ENCODE measurements at regions not wholly inside any gene's neighbourhood (a gene's known extent, or its start where the extent isn't known, plus 50 kb on each side); places are given as distances from the start of the nearest gene placed in this dataset.
"Not testable (repeated sequence)": the region's sequence is repeated elsewhere in the genome, so short reads cannot be mapped to it uniquely, and the experiment has no call there.

DNA sequence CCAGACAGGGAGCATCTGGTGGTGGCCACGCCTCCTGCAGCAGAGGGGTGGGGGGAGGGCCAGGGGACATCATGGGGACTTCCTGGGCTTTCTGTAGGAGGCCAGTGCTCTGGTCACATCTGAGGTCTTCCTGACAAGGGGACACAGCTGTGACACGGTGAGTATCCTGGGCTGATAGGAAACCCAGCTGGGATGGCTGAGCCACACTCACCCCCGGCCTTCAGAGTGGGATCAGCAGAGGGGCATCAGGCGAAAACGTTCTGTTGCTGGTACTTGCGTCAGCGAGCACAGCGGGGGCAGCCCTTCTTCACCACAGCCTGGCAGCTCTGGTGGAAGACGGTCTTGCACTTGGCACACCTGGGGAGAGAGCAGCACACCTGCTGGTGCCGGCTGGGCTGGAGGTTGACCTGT, 122.9 kb upstream of the SMURF2 start:
- DNase-seq (ENCODE audit: low read depth in 2 of 2) = no peak

GRCh38 chr17:64784353-64785010, 122.4 kb upstream of the SMURF2 start:
- DNase-seq (ENCODE audit: low read depth in 2 of 2) = no peak

- no peak for DNase-seq (ENCODE audit: low read depth in 2 of 2)
Measured at GRCh38 chr17:64783556-64784352, 121.6 kb upstream of the SMURF2 start.

- no peak for DNase-seq (ENCODE audit: low read depth in 2 of 2)
Measured at GRCh38 chr17:64783031-64783461, 120.9 kb upstream of the SMURF2 start.

- DNase-seq (ENCODE audit: low read depth in 2 of 2) = no peak
Measured at GRCh38 chr17:64781810-64782555, 119.9 kb upstream of the SMURF2 start.

DNA sequence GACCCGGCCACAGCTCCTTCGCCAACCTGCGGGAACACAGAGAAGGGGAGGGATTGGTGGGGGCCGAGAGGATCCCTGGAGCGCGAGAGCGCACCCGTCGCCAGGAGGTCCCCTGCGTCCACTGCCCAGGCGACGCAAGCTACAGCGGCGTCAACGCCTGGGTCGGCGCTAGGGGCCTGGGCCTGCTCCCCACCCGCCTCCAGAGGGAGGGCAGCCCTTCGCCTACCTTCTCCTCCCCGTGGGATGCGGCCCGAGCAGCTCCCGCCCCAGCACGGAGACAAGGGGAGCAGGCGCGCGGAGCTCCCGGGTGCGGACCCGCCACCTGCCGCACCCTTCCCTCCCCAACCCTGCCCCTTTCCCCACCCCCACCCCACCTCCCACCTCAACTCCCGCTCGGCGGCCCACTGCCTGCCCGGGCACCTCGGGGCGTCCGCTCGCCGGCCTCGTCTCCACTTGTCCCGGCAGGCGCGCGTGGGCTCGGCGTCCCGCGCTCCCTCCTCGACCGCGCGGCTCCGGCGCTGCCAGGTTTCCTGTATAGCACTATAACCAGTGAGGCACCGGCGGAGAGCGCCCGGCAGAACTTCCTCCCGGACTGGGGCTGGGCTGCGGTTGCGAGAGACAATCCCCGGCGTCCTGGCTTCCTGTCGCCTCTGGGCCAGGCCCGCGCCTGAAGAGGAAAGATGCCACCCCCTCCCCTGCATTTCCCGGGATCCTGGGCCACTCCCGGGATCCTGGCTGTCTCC, 119.1 kb upstream of the SMURF2 start:
- no peak for DNase-seq (ENCODE audit: low read depth in 2 of 2)

DNA sequence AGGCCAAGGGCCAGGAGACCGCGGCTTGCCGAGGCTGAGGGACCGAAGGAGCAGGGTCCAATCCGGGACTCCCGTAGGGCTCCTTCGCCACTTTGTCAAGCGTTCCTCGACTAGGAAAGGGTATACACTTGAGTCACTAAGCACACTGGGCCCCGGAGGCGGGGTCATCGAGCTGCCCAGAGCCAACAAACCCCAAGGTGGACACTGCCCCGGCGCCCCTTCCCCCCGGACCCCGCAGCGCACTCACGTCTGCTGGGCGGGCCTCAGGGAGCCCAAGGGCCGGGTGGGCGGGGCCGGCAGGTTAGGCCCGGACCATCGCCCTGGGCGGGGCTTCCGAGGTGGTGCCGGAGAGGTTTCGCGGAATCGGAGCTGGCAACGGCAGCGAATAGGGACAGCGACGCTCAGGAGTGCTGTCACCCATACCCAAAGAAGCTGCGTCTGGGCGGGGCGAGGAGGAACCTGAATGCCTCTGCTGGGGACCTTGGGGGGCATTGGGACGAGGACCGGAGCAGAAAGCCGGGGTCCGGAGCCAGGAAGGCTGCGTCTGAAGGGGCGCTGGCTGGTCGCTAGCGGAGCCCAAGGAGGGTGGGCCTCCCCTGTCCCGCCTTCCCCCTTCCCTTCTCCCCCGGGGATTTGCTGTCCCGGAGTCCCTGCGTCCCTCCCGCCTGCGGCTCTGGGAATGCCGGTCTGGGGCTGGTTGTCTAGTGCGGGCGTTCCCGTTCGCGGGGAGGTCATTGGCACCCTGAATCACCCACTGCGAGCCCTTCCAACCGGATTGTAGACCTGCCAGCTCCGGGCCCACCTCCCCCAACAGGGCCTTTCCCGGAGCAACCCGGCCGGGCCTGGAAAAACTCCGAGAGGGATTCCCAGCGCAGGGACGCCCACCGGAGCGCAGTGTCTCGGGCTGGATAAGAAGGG, 118.2 kb upstream of the SMURF2 start:
- DNase-seq (ENCODE audit: low read depth in 2 of 2) = no peak

DNA sequence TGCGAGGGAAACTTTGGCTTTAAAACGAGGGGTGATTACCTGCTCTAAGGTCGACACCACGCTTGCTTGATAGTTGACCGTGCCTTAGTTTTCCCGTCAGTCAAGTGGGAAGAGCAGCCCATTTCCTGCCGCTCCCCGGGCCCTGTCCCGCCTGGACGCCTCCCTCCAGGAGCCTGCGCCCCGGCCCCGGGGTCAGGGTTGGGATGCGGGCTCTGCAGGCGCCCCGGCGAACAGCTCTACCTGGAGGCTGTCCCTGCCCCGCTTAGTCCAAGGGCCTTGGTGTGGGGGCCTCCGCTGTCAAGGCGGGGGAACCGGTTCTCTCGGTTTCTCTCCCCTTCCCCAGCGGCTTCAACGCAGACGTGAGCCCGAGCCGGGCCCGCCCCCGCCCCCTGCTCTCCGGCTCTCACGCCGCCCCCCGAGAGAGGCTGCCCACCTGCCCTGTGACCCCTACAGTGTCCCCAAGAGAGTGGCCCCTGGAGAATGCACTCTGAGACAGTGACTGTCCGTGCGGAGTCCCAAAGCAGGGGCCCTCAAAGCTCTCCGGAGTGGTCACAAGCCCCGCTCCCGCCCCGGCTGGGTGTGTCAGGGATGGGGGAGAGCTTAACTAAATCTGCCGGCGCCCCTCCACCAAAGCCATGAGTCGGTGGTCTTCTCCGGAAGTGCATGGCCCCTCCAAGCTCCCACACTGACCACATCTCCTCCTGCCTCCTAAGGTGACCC, 117.4 kb upstream of the SMURF2 start:
- no peak for DNase-seq (ENCODE audit: low read depth in 2 of 2)

GRCh38 chr17:64779098-64779375, 116.9 kb upstream of the SMURF2 start:
- DNase-seq (ENCODE audit: low read depth in 2 of 2) = not testable (repeated sequence)

GRCh38 chr17:64778240-64779097, 116.4 kb upstream of the SMURF2 start:
- no peak for DNase-seq (ENCODE audit: low read depth in 2 of 2)

GRCh38 chr17:64777415-64778239, 115.5 kb upstream of the SMURF2 start:
- no peak for DNase-seq (ENCODE audit: low read depth in 2 of 2)

DNA sequence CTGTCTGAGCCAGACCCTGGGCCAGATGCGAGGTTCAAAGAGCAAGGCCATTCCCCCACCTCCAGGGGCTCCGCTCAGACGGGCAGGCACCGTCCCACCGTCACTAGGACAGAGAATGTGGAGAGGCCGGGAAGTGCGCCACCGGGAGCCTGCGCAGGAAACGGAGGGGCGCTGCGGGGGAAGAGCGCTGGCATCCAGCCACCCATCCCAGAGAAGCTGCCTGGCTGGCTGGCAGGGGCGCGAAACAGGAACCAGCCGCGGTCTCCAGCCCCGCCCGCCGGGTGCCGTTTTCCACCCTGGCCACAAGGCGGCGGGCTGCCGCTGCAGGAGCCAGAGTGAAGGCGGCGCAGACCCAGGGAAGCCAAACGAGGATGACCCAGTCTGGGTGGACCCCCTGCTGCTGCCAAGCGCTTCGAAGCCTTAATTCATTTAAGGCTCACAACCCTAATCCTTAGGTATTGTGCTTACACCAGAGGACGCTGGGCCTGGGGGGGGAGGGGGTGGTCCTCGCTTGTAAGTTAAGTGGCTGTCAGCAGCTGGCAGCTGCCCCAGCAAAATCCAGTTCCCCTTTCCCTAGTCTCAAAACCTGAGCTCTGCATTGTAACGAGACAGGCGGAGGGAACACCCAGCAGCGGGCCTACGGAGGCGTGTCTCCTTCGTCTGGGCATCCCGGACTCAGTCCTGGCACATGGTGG, 114.8 kb upstream of the SMURF2 start:
- DNase-seq (ENCODE audit: low read depth in 2 of 2) = peak; percentile 59 to 60

DNA sequence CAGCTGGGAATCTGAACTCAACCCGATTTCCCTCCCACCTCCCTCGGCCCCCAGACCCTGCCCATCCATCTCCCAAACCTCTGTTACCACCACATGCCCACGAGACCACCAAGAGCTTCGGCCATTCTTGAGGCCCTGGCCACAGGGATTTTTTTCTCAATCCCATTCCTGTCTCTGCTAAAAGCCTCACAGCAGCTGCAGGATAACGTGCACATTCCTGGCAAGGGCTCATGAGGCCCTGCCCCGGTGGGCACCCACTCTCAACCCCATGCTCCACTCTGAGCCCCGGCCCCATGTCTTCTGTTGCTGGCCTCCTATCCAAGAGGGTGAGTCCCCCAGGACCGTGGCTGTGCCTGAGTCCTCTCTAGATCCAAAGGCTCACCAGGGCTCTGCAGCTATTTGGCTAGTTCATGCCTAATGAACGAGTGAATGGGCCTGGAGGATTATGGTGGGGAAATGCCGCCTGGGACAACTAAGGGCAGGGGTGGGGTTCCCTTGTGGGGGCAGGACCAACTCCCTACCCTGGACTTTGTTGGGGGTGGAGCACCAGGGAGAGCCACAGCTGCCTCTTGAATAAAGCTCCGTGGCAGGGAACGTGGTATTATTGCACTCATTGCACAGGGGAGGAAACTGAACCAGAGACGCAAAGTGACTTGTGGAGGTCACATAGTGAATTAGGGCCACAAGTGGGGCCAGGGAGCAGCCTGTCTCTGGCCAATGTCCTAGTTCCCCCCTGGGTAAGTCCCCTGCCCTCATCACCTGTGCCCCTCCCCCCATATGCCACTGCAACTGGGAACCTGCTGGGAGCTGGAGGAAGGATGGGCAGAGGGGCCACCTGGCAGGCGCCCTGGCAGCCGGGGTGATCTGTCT, 113.8 kb upstream of the SMURF2 start:
- DNase-seq (ENCODE audit: low read depth in 2 of 2) = no peak

DNA sequence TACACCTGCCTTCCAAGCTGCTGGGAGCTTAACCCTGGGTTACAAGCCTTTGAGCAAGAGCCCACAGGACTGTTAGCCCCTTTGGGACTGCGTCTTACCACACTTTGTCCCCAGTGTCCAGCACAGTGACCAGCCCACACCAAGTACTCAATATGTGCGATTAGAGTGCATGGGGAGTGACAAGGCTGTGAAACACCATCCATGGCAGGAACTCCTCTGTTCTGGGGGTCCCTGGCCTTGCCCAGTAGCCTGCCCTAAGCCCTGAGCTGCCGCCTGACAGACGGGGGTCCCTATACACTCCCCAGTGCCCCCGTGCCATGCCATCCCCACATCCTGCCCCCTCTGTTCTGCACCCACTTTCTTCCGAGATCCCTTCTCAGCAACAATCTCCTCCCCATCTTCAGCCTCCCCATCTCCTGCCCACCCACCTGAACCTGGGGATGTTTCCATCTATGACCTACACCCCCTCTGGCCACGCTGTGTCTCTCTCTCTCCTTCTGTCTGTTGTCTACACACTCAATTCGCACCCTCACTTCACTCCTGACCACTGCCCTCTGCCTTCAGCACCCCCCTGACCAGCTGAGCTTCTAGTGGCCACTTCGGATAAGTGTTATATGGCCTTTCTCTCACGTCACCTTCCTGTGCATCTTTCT, 112.9 kb upstream of the SMURF2 start:
- DNase-seq (ENCODE audit: low read depth in 2 of 2) = no peak

DNA sequence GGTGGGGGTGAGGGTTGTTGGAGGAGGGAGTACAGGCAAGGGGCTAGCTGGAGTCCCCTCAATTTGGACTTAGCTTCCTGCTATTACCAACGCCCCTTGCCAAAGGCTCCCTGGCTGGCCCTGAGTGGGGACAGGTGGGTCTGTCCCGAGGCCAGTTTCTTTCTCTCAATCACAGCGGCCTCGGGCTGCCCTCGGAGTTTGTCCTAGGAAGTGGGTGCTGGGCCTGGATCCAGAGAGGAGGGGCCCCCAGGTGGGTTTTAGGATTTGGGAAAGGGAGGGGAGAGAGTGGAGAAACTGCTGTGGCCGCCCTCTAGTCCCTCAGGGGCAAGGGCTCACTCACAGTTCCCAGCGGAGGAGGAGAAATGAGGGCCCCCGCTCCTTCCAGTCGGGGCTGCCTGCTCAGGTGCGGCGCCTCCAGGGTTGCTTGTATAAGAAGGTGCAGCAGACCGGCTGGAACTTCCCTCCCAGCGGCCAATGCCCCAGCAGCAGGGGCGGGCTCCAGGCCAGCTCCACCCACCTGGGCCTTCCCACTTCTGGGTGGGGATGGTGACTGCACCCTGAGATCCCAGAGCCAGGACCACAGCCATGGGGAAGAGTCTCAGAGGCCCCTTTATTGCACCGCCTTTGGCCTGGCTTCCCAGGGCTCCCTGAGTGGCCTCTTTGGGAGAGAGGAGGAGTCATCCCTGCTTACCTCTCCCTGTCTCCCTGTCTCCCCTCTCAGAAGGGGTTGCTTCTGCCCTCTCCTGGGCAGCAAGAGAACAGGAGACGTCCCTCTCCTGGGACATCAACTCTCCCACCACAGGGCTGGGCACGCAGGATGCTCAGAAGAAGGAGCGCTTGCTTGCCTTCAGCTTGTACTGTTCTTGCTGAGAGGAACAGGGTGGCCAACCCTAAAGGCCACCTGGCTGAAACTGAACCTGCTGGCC, 112.0 kb upstream of the SMURF2 start:
- peak; percentile 39 to 41 for DNase-seq (ENCODE audit: low read depth in 2 of 2)
